Astrocyte (in vitro differentiated cells and primary cell): ENCODE measurements at regions not wholly inside any gene's neighbourhood (a gene's known extent, or its start where the extent isn't known, plus 50 kb on each side); places are given as distances from the start of the nearest gene placed in this dataset.

Experiments used
- CTCF ChIP-seq: IDR thresholded peaks from 2 replicates; pipeline ENCODE4 v1.5.1; 2011; ENCODE audit warnings: low read depth, mild to moderate bottlenecking, inconsistent platforms, low read length, moderate library complexity; ENCODE audit not compliant: insufficient read depth
- EZH2 ChIP-seq: IDR thresholded peaks from 2 replicates; pipeline ENCODE4 v1.6.1; 2012; ENCODE audit warnings: mild to moderate bottlenecking, low read length, inconsistent platforms; ENCODE audit not compliant: insufficient read depth

GRCh38 chr4:151896880-151897279, 136.1 kb upstream of the GATB start:
- TF ChIP-seq CTCF (no peak), EZH2 (no peak)
